HG02884 (cell line): ENCODE measurements at regions not wholly inside any gene's neighbourhood (a gene's known extent, or its start where the extent isn't known, plus 50 kb on each side); places are given as distances from the start of the nearest gene placed in this dataset.

Source experiments
- ATAC-seq: cut with Tn5 transposase; IDR thresholded peaks from one replicate; pipeline ENCODE4 v1.9.1; 2021; ENCODE audit warnings: mild to moderate bottlenecking, moderate library complexity; ENCODE audit not compliant: unreplicated experiment

GRCh38 chr1:30045304-30046090 lies 677.9 kb downstream of the MATN1 start:
- ATAC-seq = no peak

GRCh38 chr1:30044656-30045144 lies 678.7 kb downstream of the MATN1 start:
- ATAC-seq = no peak

DNA sequence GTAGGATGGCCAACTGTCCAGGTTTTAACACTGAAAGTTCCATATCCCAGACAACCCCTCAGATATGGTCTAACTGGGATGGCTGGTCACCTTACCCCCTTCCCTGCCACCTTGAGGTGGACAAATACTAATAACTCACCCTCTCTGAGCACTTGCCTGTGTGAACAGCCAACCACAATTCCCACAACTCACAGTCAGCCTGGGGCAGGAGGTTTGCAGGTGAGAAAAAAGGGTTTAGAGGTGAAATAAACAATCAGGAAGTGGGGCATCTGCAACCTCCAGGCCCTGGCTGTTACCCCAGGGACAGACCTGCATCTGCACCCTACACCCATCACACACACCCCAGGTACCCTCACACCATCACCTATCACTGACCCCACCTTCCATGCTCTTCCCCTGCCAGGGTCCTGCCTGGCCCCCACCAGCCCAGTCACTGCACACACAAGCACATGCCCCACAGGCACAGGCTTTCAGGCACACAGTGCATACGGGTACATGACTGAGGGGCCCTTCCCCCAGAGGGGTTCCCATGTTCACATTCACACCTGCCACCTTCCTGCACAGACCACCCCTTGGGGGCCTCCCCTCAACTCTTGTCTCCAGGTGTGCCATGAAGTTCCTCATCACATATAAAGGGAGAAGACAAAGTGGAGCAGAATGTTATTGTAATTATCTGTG lies 679.5 kb downstream of the MATN1 start:
- ATAC-seq = no peak

DNA sequence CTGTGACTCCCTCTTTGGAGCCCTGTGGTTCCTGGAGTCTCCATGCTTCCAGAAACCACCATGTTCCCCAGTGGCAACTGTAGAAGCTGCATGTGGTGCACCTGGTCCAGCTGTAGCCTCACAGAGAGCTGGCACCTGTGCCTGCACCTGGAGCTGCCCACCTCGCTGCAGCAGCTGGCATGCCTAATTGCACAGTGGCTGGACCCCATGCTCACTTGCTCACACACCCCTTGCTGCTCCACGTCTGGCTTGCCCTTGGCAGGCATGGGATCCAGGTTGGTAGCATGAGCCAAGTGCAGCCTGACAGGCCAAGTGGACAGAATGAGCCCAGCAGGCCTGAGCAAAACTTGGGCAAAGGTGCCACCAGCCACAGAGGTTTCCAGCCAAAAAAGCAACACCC lies 680.1 kb downstream of the MATN1 start:
- no peak for ATAC-seq

GRCh38 chr1:30042438-30043147 lies 680.8 kb downstream of the MATN1 start:
- ATAC-seq = no peak

DNA sequence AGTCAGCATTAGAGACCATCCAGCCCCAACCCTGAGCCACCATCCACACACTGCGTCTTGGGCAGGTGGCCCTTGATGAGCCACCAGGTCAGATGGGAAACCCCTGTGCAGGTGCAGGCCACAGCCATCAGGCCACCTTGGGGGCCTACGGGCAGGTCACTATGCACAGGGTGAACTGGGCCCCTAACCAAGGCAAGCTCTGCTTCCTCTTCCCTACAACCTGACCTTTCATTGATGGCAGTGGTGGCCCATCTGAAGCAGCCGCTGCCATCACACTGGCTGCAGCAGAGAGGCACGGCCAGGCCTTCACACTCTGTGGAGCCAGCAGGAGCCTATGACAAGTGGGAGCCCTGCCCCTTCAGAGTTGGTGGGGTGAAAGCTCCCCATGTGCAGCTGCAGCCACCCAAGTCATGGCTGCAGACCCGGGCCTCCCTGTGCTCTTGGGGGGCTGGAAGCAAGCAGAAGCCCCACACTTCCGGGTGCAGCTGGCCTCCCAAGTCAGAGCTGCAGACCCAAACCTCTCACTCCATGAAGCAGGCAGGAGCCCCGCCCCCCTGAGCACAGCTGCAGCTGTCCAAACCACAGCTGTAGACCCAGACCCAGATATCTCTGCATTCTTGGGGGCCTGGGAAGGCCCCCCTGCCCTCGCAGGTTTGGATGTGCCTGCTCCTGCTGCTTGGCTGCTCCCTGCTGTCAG lies 681.5 kb downstream of the MATN1 start:
- ATAC-seq = no peak

DNA sequence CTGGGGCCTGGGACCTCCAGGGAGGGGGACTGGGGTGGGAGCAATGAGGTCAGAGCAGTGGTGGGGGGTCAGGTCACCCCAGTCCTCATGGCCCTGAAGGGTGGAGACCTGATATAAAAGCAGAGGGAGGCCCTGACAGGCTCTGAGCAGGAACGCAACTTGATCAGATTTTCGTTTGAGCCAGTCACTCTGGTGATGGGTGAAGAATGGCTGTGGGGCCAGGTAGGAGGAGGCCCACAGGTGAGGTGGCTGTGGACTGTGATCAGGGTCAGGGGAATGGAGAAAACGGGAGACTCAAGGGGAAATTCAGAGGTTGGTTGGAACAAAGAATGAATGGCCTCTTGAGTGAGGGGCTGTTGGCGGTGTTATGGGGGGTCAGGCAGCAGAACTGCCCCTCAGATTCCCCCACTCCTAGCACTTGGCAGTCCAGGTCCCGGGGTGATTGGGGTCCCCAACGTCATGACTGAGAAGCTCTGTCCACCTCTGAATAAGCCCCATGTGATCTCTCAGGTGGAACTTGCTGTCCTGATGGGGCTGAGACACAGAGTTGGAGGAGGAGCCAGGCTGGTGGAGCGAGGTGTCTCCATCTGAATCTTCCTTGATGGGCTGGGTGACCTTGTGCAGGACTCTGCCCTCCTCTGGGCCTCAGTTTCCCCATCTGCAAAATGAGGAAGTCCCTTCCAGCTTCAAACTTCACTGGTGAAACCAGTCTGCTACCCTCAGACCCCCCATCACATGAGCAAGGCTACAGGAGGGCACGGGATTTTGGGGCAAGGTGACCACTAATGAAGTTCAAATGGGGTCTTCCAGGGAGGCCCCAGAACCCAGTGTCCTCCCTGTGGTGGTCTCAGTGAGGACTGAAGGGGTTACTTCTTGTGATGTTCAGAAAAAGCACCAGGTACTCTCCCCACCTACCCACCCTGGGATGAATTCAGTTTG lies 683.0 kb downstream of the MATN1 start:
- no peak for ATAC-seq

DNA sequence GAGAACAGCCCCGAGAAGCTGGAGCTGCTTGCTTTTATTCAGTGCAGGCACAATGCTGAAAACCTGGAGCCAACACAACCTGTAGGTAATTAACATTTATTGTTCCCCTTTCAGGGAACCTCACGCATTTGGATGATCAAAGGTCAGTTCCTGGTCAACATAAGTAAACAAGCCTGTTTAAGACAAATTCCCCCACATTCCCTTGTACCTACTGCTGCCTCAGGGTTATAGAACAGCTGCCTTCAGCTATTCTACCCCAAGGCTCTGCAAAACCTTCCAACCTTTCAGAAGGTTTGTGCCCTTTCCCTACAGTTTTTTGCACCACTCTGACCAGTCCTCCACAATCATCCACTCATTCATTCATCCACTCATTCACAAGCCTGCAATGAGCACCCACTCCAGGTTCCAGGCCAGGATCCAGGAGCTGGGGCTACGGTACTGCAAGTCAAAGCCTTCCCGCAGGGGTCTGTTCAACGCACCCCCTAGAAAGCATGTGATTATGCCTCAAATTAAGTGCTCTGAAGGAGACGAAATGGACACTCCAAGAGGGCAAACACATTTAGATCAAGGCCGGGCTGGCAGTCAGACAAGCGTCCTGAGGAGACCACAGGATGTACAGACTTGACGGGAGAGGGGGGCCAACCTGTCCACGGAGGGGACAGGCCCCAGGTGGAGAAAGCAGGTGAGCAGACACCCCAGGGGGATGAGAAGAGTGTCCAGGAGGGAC lies 683.9 kb downstream of the MATN1 start:
- no peak for ATAC-seq

DNA sequence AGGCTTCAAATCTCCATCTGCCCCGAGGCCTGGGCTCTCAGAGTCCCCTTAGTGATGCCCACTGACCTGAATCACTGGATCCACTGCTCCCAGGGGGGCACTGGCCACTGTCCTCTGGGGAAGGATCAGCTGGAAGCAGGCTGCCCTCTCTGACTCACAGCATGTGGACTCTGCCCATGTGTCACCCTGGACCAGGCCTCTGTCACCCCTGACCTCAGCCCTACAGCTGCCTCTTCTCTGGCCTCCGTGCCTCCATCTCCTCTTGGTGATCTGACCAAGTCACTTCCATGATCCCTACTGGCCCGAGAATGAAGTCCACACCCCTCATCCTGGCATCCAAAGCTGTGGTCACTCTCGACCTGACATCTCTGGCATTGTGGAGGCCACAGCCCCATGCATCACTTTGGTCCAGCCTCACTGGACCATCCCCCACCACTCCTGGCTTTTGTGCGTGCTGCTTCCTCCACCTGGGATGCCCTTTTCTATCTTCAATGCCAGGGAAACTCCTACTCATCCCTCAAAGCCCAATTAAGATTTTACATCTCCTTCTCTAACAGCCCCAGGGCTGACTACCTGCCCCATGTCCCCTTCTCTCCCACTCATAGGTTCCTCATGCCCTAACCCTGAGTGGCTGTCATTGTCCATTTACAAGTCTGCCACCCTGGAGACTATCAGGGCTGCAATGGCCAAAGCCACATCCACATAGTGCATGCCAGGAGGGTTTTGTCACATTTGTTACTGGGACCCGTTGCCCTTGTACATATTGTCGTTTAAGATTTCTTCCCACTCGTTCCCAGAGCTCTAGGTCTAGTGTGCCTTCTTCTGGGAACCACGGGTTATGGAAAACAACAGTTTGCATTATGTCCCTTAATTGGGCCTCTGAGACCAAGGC lies 685.0 kb downstream of the MATN1 start:
- no peak for ATAC-seq

- ATAC-seq = no peak
Observed at GRCh38 chr1:30037251-30038118, 685.9 kb downstream of the MATN1 start.

- ATAC-seq = no peak
Observed at GRCh38 chr1:30036666-30037065, 686.7 kb downstream of the MATN1 start.

GRCh38 chr1:30036229-30036547 lies 687.2 kb downstream of the MATN1 start:
- no peak for ATAC-seq

- no peak for ATAC-seq
Observed at GRCh38 chr1:30035522-30036228, 687.7 kb downstream of the MATN1 start.

- ATAC-seq = no peak
Observed at GRCh38 chr1:30034627-30035521, 688.5 kb downstream of the MATN1 start.

- ATAC-seq = no peak
Observed at GRCh38 chr1:30034105-30034626, 689.2 kb downstream of the MATN1 start.
